Upper lobe of right lung (tissue), 1 donor: ENCODE measurements at regions not wholly inside any gene's neighbourhood (a gene's known extent, or its start where the extent isn't known, plus 50 kb on each side); places are given as distances from the start of the nearest gene placed in this dataset.

Experiments
- ATAC-seq: fragments of 200-7000 bp; cut with Tn5 transposase; one replicate; pipeline ENCODE4 v1.9.1; 2020; ENCODE audit warnings: mild to moderate bottlenecking, moderate library complexity
- DNase-seq: peaks from one replicate; pipeline ENCODE4 v3.0.0-alpha.2; 2020
- H3K27ac ChIP-seq: fragments of 200-600 bp; one replicate; pipeline ENCODE4 v1.8.0; 2022
- H3K27me3 ChIP-seq: fragments of 200-600 bp; one replicate; pipeline ENCODE4 v1.8.0; 2022; ENCODE audit warnings: mild to moderate bottlenecking
- H3K36me3 ChIP-seq: fragments of 200-600 bp; one replicate; pipeline ENCODE4 v1.8.0; 2022
- H3K4me1 ChIP-seq: fragments of 200-600 bp; one replicate; pipeline ENCODE4 v1.8.0; 2022
- H3K4me3 ChIP-seq: fragments of 200-600 bp; one replicate; pipeline ENCODE4 v1.8.0; 2022; ENCODE audit warnings: mild to moderate bottlenecking
- H3K9me3 ChIP-seq: fragments of 200-600 bp; one replicate; pipeline ENCODE4 v1.8.0; 2022
- intact Hi-C: fragments of 100-400 bp; cut with DNase I; formaldehyde crosslinking; loops from one replicate; pipeline ENCODE4 v1.11.0; 2022
- TF ChIP-seq, protein P1 (sequence below): fragments of 200-600 bp; IDR thresholded peaks from one replicate; pipeline ENCODE4 v1.8.0; 2022; ENCODE audit warnings: antibody characterized with exemption
- donor health status: DM: no; HTN: yes; CAD: no; lungs with severe emphysema.

DNA sequence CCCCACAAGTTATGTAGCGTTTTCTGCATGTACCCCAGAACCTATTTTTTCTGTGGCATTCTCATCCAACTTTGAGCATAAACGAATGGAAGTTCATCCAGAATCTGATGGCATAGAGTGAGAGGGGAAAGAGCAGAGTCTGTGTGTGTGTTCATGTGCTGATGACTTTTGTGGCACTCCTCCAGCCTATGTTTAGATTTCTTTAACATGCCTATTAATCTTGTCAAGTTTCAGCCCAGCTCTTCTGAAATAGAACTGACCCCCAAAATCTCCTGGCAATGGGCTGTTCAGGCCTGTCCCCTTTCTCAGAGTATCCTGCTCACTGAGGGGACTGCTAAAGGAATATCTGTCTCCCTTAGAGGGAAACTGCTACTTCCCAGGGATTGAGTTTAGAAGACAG, 56.4 kb upstream of the NEO1 start:
- DNase-seq (no peak), ATAC-seq (no peak)
- H3K27ac ChIP-seq = no peak overlapping the region
- H3K9me3 ChIP-seq = no peaks in the 10 kb centered on the region
- no peaks in the 10 kb centered on the region for H3K36me3 ChIP-seq
- no peak overlapping the region for H3K4me3 ChIP-seq
- intact Hi-C loops = loop anchor here (10.0 kb wide), 1 partner anchor 809 kb away; no protein-coding TSS in a partner anchor
- peaks cover 6% of the 10 kb centered on the region for H3K4me1 ChIP-seq
- H3K27me3 ChIP-seq = no peaks in the 10 kb centered on the region
- TF ChIP-seq, protein P1, sequence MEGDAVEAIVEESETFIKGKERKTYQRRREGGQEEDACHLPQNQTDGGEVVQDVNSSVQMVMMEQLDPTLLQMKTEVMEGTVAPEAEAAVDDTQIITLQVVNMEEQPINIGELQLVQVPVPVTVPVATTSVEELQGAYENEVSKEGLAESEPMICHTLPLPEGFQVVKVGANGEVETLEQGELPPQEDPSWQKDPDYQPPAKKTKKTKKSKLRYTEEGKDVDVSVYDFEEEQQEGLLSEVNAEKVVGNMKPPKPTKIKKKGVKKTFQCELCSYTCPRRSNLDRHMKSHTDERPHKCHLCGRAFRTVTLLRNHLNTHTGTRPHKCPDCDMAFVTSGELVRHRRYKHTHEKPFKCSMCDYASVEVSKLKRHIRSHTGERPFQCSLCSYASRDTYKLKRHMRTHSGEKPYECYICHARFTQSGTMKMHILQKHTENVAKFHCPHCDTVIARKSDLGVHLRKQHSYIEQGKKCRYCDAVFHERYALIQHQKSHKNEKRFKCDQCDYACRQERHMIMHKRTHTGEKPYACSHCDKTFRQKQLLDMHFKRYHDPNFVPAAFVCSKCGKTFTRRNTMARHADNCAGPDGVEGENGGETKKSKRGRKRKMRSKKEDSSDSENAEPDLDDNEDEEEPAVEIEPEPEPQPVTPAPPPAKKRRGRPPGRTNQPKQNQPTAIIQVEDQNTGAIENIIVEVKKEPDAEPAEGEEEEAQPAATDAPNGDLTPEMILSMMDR = no peak

DNA sequence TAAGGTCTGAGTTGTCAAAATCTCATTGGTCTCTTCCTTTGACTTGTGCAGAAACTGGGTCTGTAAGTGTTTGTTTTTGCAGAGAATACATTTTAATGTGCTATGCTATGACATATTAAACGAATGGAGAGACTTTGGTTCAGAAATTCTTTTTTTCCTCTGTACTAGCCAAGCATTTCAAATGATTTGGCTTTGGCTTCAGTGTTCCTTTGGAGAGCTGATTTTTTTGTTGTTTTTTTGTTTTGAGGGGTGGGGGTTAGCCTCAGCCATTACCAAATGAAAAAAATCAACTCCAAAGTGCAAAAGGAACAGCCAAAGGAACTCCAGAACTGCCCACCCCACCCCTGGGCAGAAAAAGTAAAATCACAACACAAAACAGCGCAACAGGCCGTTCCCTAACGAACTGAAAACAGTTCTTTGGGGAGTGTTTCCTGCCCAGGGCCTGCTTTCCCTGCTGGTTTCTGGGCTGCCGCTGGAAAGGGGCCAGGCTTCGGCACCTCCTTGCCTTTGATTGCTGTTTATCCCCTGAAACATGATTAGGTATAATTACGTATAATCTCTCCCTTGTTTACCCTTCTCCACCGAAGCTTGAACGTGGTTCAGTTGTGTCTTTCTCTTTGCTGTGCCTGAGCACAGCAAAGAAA, 57.6 kb upstream of the NEO1 start:
- no peak overlapping the region for H3K4me3 ChIP-seq
- H3K36me3 ChIP-seq = no peaks in the 10 kb centered on the region
- ATAC-seq (no peak), DNase-seq (no peak)
- H3K9me3 ChIP-seq = no peaks in the 10 kb centered on the region
- intact Hi-C loops = loop anchor here (10.0 kb wide), 1 partner anchor 810 kb away; no protein-coding TSS in a partner anchor
- peaks cover 6% of the 10 kb centered on the region for H3K4me1 ChIP-seq
- no peak overlapping the region for H3K27ac ChIP-seq
- H3K27me3 ChIP-seq = no peaks in the 10 kb centered on the region
- TF ChIP-seq, protein P1 = no peak

DNA sequence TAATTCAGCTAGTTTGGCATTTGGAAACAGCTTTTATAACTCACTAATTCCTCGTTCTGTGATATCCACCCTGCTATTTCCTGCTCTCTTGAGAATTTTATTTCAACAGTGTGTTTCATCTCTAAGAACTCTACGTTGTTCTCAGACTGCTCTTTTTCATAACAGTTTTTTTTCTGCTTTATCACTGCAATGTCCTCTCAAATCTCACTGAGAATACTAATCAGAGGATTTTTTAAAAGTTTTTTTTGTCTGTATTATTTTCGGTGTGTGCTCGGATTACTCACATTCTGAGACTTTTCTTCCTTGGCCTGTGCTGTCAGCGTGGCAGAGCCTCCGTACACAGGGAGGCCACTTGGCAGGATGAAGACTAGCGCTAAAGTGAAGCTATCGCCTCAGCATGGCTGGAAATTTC, 59.4 kb upstream of the NEO1 start:
- Histone ChIP-seq H3K4me3 (no peak overlapping the region), H3K36me3 (no peaks in the 10 kb centered on the region), H3K4me1 (peaks cover 6% of the 10 kb centered on the region), H3K9me3 (no peaks in the 10 kb centered on the region), H3K27me3 (no peaks in the 10 kb centered on the region), H3K27ac (peak overlapping the region; percentile 32)
- intact Hi-C loops = loop anchor here (10.0 kb wide), 1 partner anchor 812 kb away; no protein-coding TSS in a partner anchor
- TF ChIP-seq, protein P1 = no peak
- ATAC-seq = no peak
- no peak for DNase-seq

DNA sequence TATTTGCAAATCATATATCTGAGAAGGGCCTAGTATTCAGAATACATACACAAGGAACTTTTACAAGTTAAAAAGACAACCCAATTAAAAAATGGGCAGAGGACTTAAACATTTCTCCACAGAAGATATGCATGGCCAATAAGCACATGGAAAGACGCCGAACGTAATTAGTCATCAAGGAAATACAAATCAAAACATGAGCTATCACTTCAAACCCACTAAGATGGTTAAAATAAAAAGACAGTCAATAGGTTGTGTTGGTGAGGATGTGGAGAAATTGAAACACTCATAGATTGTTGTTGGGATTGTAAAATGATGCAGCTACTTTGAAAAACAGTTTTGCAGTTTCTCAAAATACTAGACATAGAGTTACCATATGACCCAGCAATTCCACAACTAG, 61.2 kb upstream of the NEO1 start:
- no peaks in the 10 kb centered on the region for H3K36me3 ChIP-seq
- intact Hi-C loops = loop anchor here (10.0 kb wide), 1 partner anchor 814 kb away; no protein-coding TSS in a partner anchor
- no peak for ATAC-seq

GRCh38 chr15:72983801-72984545, 68.3 kb upstream of the NEO1 start:
- H3K36me3 ChIP-seq = no peaks in the 10 kb centered on the region
- ATAC-seq = no peak
- DNase-seq = no peak
- H3K27me3 ChIP-seq = no peaks in the 10 kb centered on the region
- H3K4me1 ChIP-seq = no peaks in the 10 kb centered on the region
- intact Hi-C loops = no loop called here
- H3K27ac ChIP-seq = no peak overlapping the region
- TF ChIP-seq, protein P1 = no peak
- no peaks in the 10 kb centered on the region for H3K9me3 ChIP-seq
- no peak overlapping the region for H3K4me3 ChIP-seq

More for the DNA sequence above, 61.2 kb upstream of the NEO1 start:
- Histone ChIP-seq H3K9me3 (no peaks in the 10 kb centered on the region), H3K27me3 (no peaks in the 10 kb centered on the region), H3K27ac (no peak overlapping the region), H3K4me3 (no peak overlapping the region), H3K4me1 (peaks cover 6% of the 10 kb centered on the region)
- TF ChIP-seq, protein P1 = no peak
- DNase-seq = no peak
